HG03432 (cell line): ENCODE measurements at regions not wholly inside any gene's neighbourhood (a gene's known extent, or its start where the extent isn't known, plus 50 kb on each side); places are given as distances from the start of the nearest gene placed in this dataset.

Experiments
- ATAC-seq: cut with Tn5 transposase; IDR thresholded peaks from one replicate; pipeline ENCODE4 v1.9.1; 2021; ENCODE audit warnings: mild to moderate bottlenecking, moderate library complexity; ENCODE audit not compliant: unreplicated experiment

- no peak for ATAC-seq
Measured at GRCh38 chr7:155213955-155214740, 83.5 kb upstream of the INSIG1 start.

- no peak for ATAC-seq
Measured at GRCh38 chr7:155215576-155216325, 81.9 kb upstream of the INSIG1 start.

GRCh38 chr7:155216475-155217272, 81.0 kb upstream of the INSIG1 start:
- no peak for ATAC-seq

- no peak for ATAC-seq
Measured at GRCh38 chr7:155217634-155218033, 80.0 kb upstream of the INSIG1 start.

GRCh38 chr7:155218276-155219153, 79.2 kb upstream of the INSIG1 start:
- ATAC-seq: no peak

- ATAC-seq: no peak
Measured at GRCh38 chr7:155219154-155219531, 78.5 kb upstream of the INSIG1 start.

- no peak for ATAC-seq
Measured at GRCh38 chr7:155219947-155220769, 77.5 kb upstream of the INSIG1 start.

GRCh38 chr7:155220903-155221302, 76.8 kb upstream of the INSIG1 start:
- no peak for ATAC-seq

GRCh38 chr7:155221547-155221946, 76.1 kb upstream of the INSIG1 start:
- ATAC-seq: no peak

GRCh38 chr7:155222061-155222460, 75.6 kb upstream of the INSIG1 start:
- ATAC-seq: no peak

- ATAC-seq: no peak
Measured at GRCh38 chr7:155222573-155222972, 75.1 kb upstream of the INSIG1 start.

GRCh38 chr7:155223021-155223420, 74.7 kb upstream of the INSIG1 start:
- ATAC-seq: no peak

- ATAC-seq: no peak
Measured at GRCh38 chr7:155223503-155223902, 74.2 kb upstream of the INSIG1 start.

GRCh38 chr7:155224116-155224811, 73.4 kb upstream of the INSIG1 start:
- no peak for ATAC-seq

- no peak for ATAC-seq
Measured at GRCh38 chr7:155225095-155225494, 72.6 kb upstream of the INSIG1 start.

- ATAC-seq: no peak
Measured at GRCh38 chr7:155225516-155225915, 72.2 kb upstream of the INSIG1 start.

- ATAC-seq: no peak
Measured at GRCh38 chr7:155226261-155227003, 71.2 kb upstream of the INSIG1 start.

GRCh38 chr7:155227004-155227787, 70.5 kb upstream of the INSIG1 start:
- ATAC-seq: no peak
